Lower lobe of right lung (tissue), 2 donors: ENCODE measurements at regions not wholly inside any gene's neighbourhood (a gene's known extent, or its start where the extent isn't known, plus 50 kb on each side); places are given as distances from the start of the nearest gene placed in this dataset.

Experiments used
- ATAC-seq, 2 donors: fragments of 200-7000 bp; cut with Tn5 transposase; one replicate each; pipeline ENCODE4 v1.9.1; 2020 to 2022; ENCODE audit warnings: mild to moderate bottlenecking in 2 of 2, moderate library complexity in 2 of 2
- DNase-seq: peaks from one replicate; pipeline ENCODE4 v3.0.0-alpha.2; 2020
- H3K27ac ChIP-seq: fragments of 200-600 bp; one replicate; pipeline ENCODE4 v1.8.0; 2022
- H3K27me3 ChIP-seq: fragments of 200-600 bp; one replicate; pipeline ENCODE4 v1.8.0; 2022; ENCODE audit warnings: low read depth
- H3K36me3 ChIP-seq: fragments of 200-600 bp; one replicate; pipeline ENCODE4 v1.8.0; 2022; ENCODE audit warnings: mild to moderate bottlenecking
- H3K4me1 ChIP-seq: fragments of 200-600 bp; one replicate; pipeline ENCODE4 v1.8.0; 2022
- H3K4me3 ChIP-seq: fragments of 200-600 bp; one replicate; pipeline ENCODE4 v1.8.0; 2022; ENCODE audit warnings: mild to moderate bottlenecking
- H3K9me3 ChIP-seq: fragments of 200-600 bp; one replicate; pipeline ENCODE4 v1.8.0; 2022
- CTCF ChIP-seq: fragments of 200-600 bp; IDR thresholded peaks from one replicate; pipeline ENCODE4 v1.8.0; 2022; ENCODE audit warnings: antibody characterized with exemption, mild to moderate bottlenecking
- intact Hi-C: fragments of 100-400 bp; cut with DNase I; formaldehyde crosslinking; loops from one replicate; pipeline ENCODE4 v1.11.0; 2022
- donor health status: DM: no; HTN: yes; CAD: no; lungs with severe emphysema.

- no peaks in the 10 kb centered on the region for H3K36me3 ChIP-seq
These were observed 475.0 kb downstream of the DNAJB9 start for GRCh38 chr7:109044691-109045090.

GRCh38 chr7:109049366-109049765 lies 479.7 kb downstream of the DNAJB9 start:
- H3K27ac ChIP-seq: no peak overlapping the region
- no peak for TF ChIP-seq CTCF
- no peaks in the 10 kb centered on the region for H3K9me3 ChIP-seq
- intact Hi-C loops: no loop called here
- H3K4me1 ChIP-seq: no peaks in the 10 kb centered on the region
- no peak overlapping the region for H3K4me3 ChIP-seq
- ATAC-seq (no peak), DNase-seq (no peak)
- no peaks in the 10 kb centered on the region for H3K27me3 ChIP-seq
- H3K36me3 ChIP-seq: no peaks in the 10 kb centered on the region

More at GRCh38 chr7:109044691-109045090, 475.0 kb downstream of the DNAJB9 start:
- intact Hi-C loops: no loop called here
- H3K9me3 ChIP-seq: no peaks in the 10 kb centered on the region
- H3K27ac ChIP-seq: no peak overlapping the region
- no peaks in the 10 kb centered on the region for H3K27me3 ChIP-seq
- H3K4me3 ChIP-seq: no peak overlapping the region
- H3K4me1 ChIP-seq: no peaks in the 10 kb centered on the region
- ATAC-seq (no peak), DNase-seq (no peak)
- TF ChIP-seq CTCF: no peak

GRCh38 chr7:109059089-109059488 lies 489.4 kb downstream of the DNAJB9 start:
- no peak overlapping the region for H3K4me3 ChIP-seq
- H3K27me3 ChIP-seq: no peaks in the 10 kb centered on the region
- DNase-seq: no peak
- no peak overlapping the region for H3K27ac ChIP-seq
- peak in 1 of 2 donors; percentile 25 for ATAC-seq
- H3K4me1 ChIP-seq: no peaks in the 10 kb centered on the region
- TF ChIP-seq CTCF: no peak
- intact Hi-C loops: no loop called here
- no peaks in the 10 kb centered on the region for H3K36me3 ChIP-seq
- no peaks in the 10 kb centered on the region for H3K9me3 ChIP-seq

- no peak for ATAC-seq
- no peak for TF ChIP-seq CTCF
These were observed 493.1 kb downstream of the DNAJB9 start for GRCh38 chr7:109062798-109063197.

GRCh38 chr7:109073543-109073942 lies 503.9 kb downstream of the DNAJB9 start:
- no peaks in the 10 kb centered on the region for H3K4me1 ChIP-seq
- no peak for ATAC-seq
- TF ChIP-seq CTCF: no peak

More at GRCh38 chr7:109062798-109063197, 493.1 kb downstream of the DNAJB9 start:
- no peak for DNase-seq
- Histone ChIP-seq H3K4me3 (no peak overlapping the region), H3K36me3 (no peaks in the 10 kb centered on the region), H3K27ac (no peak overlapping the region), H3K27me3 (no peaks in the 10 kb centered on the region), H3K9me3 (no peaks in the 10 kb centered on the region), H3K4me1 (no peaks in the 10 kb centered on the region)
- intact Hi-C loops: no loop called here

More at GRCh38 chr7:109073543-109073942, 503.9 kb downstream of the DNAJB9 start:
- no peak overlapping the region for H3K4me3 ChIP-seq
- H3K27ac ChIP-seq: no peak overlapping the region
- intact Hi-C loops: no loop called here
- DNase-seq: no peak
- no peaks in the 10 kb centered on the region for H3K27me3 ChIP-seq
- no peaks in the 10 kb centered on the region for H3K9me3 ChIP-seq
- no peaks in the 10 kb centered on the region for H3K36me3 ChIP-seq
